Trophoblast cell (in vitro differentiated cells and primary cell): ENCODE measurements at regions not wholly inside any gene's neighbourhood (a gene's known extent, or its start where the extent isn't known, plus 50 kb on each side); places are given as distances from the start of the nearest gene placed in this dataset.
A peak's percentile ranks its signal among the peaks of the same experiment; 100 is the strongest.

ENCODE experiments used
- DNase-seq, 2 donors: peaks; one replicate each; pipeline ENCODE4 v3.0.0-alpha.2; 2016
- H2AFZ ChIP-seq: 2 replicates; pipeline ENCODE4 v1.6.1; 2013; ENCODE audit warnings: low read length, moderate library complexity, mild to moderate bottlenecking; ENCODE audit not compliant: insufficient read depth, poor library complexity
- H2AK5ac ChIP-seq: 2 replicates; pipeline ENCODE4 v1.6.1; 2013; ENCODE audit warnings: mild to moderate bottlenecking, low read length
- H2BK120ac ChIP-seq: 2 replicates; pipeline ENCODE4 v1.6.1; 2013; ENCODE audit warnings: low read length, mild to moderate bottlenecking, moderate library complexity; ENCODE audit not compliant: insufficient read depth, poor library complexity
- H2BK12ac ChIP-seq: 2 replicates; pipeline ENCODE4 v1.6.1; 2013; ENCODE audit warnings: mild to moderate bottlenecking, low read length, moderate library complexity
- H2BK5ac ChIP-seq: 2 replicates; pipeline ENCODE4 v1.6.1; 2013; ENCODE audit warnings: low read length, low read depth, moderate library complexity, mild to moderate bottlenecking; ENCODE audit not compliant: poor library complexity
- H3K14ac ChIP-seq: 2 replicates; pipeline ENCODE4 v1.6.1; 2013; ENCODE audit warnings: mild to moderate bottlenecking, low read length
- H3K18ac ChIP-seq: 2 replicates; pipeline ENCODE4 v1.6.1; 2013; ENCODE audit warnings: mild to moderate bottlenecking, low read length
- H3K23ac ChIP-seq: 2 replicates; pipeline ENCODE4 v1.6.1; 2013; ENCODE audit warnings: low read length
- H3K27ac ChIP-seq: 2 replicates; pipeline ENCODE4 v1.5.1; 2013; ENCODE audit warnings: low read depth, mild to moderate bottlenecking, inconsistent platforms, low read length, moderate library complexity
- H3K27me3 ChIP-seq: 2 replicates; pipeline ENCODE4 v1.6.1; 2013; ENCODE audit warnings: inconsistent platforms, mild to moderate bottlenecking, low read length, moderate library complexity; ENCODE audit not compliant: insufficient read depth
- H3K36me3 ChIP-seq, 2 experiments: 1 replicate in 1 of 2; 2 replicates in 1 of 2; pipeline ENCODE4 v1.6.1; 2013; ENCODE audit warnings: low read length in 2 of 2, mild to moderate bottlenecking in 2 of 2, moderate library complexity in 1 of 2; ENCODE audit not compliant: insufficient read depth in 2 of 2, control insufficient read depth in 1 of 2
- H3K4ac ChIP-seq: 2 replicates; pipeline ENCODE4 v1.6.1; 2013; ENCODE audit warnings: low read depth, mild to moderate bottlenecking, low read length, moderate library complexity
- H3K4me1 ChIP-seq, 2 experiments: 1 replicate in 1 of 2; 2 replicates in 1 of 2; pipeline ENCODE4 v1.6.1; 2013; ENCODE audit warnings: low read length in 2 of 2, mild to moderate bottlenecking in 2 of 2, moderate library complexity in 1 of 2; ENCODE audit not compliant: insufficient read depth in 2 of 2, control insufficient read depth in 1 of 2
- H3K4me2 ChIP-seq: 2 replicates; pipeline ENCODE4 v1.6.1; 2013; ENCODE audit warnings: inconsistent platforms, mild to moderate bottlenecking, low read length, moderate library complexity
- H3K4me3 ChIP-seq: 2 replicates; pipeline ENCODE4 v1.5.1; 2013; ENCODE audit warnings: mild to moderate bottlenecking, low read depth, low read length, inconsistent platforms
- H3K79me1 ChIP-seq: one replicate; pipeline ENCODE4 v1.6.1; 2013; ENCODE audit warnings: low read length
- H3K79me2 ChIP-seq: 2 replicates; pipeline ENCODE4 v1.6.1; 2013; ENCODE audit warnings: low read length, mild to moderate bottlenecking; ENCODE audit not compliant: control insufficient read depth, insufficient read depth, poor library complexity
- H3K9ac ChIP-seq: 2 replicates; pipeline ENCODE4 v1.6.1; 2013; ENCODE audit warnings: mild to moderate bottlenecking, low read length
- H3K9me3 ChIP-seq: 2 replicates; pipeline ENCODE4 v1.6.1; 2013; ENCODE audit warnings: low read depth, mild to moderate bottlenecking, control low read depth, inconsistent platforms, low read length; ENCODE audit not compliant: insufficient read depth
- H4K12ac ChIP-seq: 2 replicates; pipeline ENCODE4 v1.6.1; 2013; ENCODE audit warnings: low read depth, mild to moderate bottlenecking, low read length, moderate library complexity
- H4K8ac ChIP-seq: 2 replicates; pipeline ENCODE4 v1.6.1; 2013; ENCODE audit warnings: low read depth, mild to moderate bottlenecking, low read length, moderate library complexity
- H4K91ac ChIP-seq: one replicate; pipeline ENCODE4 v1.6.1; 2013; ENCODE audit warnings: low read depth, mild to moderate bottlenecking, low read length, moderate library complexity
- WGBS: extraction: QIAGEN DNeasy Blood & Tissue Kit; methylation state at CpG from one replicate; pipeline ENCODE4 v1.1.7; 2013; ENCODE audit warnings: missing lambda C conversion rate; ENCODE audit not compliant: insufficient read length, insufficient coverage; ENCODE audit errors: extremely low coverage; 5-methylcytosine and 5-hydroxymethylcytosine counted together

DNA sequence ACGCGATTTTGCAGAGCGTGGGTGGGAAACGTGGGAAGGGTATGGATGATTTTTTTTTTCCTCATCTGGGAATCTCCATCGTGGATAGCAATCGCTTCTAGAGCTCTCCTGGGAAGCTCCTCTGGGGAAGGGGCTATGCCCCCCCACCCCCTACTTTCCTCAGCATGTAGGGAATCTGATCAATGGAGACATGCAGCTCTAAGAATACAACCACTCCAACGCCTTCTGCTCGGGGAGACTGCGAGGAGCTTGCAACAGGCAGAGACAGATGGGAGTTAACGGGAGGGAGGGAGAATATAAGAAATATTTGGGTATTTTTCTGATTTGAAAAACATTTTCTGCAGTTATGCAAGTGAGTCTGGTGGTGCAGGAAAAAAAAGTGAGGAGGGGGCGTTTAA lies 104.6 kb upstream of the HSD17B12 start:
- Histone ChIP-seq H2BK120ac (no peak overlapping the region), H3K27me3 (peaks cover 73% of the 10 kb centered on the region), H3K4me1 (peaks cover 4 to 16% of the 10 kb centered on the region in 2 experiments), H2AK5ac (no peak overlapping the region), H3K9ac (no peak overlapping the region), H3K18ac (no peak overlapping the region), H3K4ac (no peak overlapping the region), H3K14ac (no peak overlapping the region), H3K79me1 (no peaks in the 10 kb centered on the region), H3K36me3 (no peaks in the 10 kb centered on the region), H2BK5ac (no peak overlapping the region), H4K91ac (no peak overlapping the region), H3K4me3 (no peak overlapping the region), H3K23ac (no peak overlapping the region), H4K8ac (no peak overlapping the region), H3K4me2 (peak overlapping the region; percentile 54), H3K9me3 (peaks cover 2% of the 10 kb centered on the region), H2AFZ (no peak overlapping the region), H3K79me2 (no peaks in the 10 kb centered on the region), H4K12ac (no peak overlapping the region), H3K27ac (no peak overlapping the region), H2BK12ac (no peak overlapping the region)
- WGBS = no CpG with 5 or more reads among the region's 11 CpGs
- no peak for DNase-seq

DNA sequence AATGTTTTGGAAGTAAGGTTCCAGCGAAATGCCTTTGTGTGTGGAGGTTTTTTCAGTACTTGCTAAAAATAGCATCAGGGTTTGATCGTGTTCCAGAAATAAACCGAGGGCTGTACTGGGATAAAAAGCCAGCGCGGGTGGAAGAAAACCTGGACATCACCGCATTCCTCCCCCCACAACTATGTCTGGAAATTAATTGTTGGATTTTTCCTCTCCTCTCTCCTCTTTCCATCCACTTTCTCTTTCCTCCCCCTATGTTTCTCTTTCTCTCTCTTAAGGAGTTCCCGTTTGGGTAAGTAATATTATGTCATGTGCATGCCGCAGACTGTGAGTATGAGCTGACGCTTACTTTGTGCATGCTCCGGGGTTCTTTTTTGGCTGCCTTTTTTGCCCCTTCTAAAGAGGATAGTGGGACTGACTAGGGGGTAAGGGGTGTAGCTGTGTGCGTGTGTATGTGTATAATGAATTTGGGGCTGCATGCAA lies 104.2 kb upstream of the HSD17B12 start:
- H3K79me2 ChIP-seq = no peaks in the 10 kb centered on the region
- H2BK12ac ChIP-seq = no peak overlapping the region
- no peak overlapping the region for H3K18ac ChIP-seq
- H2AK5ac ChIP-seq = no peak overlapping the region
- H3K23ac ChIP-seq = no peak overlapping the region
- H2BK120ac ChIP-seq = no peak overlapping the region
- no peaks in the 10 kb centered on the region for H3K79me1 ChIP-seq
- peaks cover 2% of the 10 kb centered on the region for H3K9me3 ChIP-seq
- H3K14ac ChIP-seq = no peak overlapping the region
- no peak overlapping the region for H3K4me2 ChIP-seq
- no peak for DNase-seq
- peaks cover 77% of the 10 kb centered on the region for H3K27me3 ChIP-seq
- no peak overlapping the region for H2BK5ac ChIP-seq
- H4K8ac ChIP-seq = no peak overlapping the region
- no peak overlapping the region for H3K4ac ChIP-seq
- WGBS = no CpG with 5 or more reads among the region's 11 CpGs
- no peaks in the 10 kb centered on the region for H3K36me3 ChIP-seq
- no peak overlapping the region for H3K27ac ChIP-seq
- no peak overlapping the region for H4K91ac ChIP-seq
- H2AFZ ChIP-seq = no peak overlapping the region
- no peak overlapping the region for H3K4me3 ChIP-seq
- no peak overlapping the region for H3K9ac ChIP-seq
- H3K4me1 ChIP-seq = peaks cover 8 to 20% of the 10 kb centered on the region in 2 experiments
- no peak overlapping the region for H4K12ac ChIP-seq

DNA sequence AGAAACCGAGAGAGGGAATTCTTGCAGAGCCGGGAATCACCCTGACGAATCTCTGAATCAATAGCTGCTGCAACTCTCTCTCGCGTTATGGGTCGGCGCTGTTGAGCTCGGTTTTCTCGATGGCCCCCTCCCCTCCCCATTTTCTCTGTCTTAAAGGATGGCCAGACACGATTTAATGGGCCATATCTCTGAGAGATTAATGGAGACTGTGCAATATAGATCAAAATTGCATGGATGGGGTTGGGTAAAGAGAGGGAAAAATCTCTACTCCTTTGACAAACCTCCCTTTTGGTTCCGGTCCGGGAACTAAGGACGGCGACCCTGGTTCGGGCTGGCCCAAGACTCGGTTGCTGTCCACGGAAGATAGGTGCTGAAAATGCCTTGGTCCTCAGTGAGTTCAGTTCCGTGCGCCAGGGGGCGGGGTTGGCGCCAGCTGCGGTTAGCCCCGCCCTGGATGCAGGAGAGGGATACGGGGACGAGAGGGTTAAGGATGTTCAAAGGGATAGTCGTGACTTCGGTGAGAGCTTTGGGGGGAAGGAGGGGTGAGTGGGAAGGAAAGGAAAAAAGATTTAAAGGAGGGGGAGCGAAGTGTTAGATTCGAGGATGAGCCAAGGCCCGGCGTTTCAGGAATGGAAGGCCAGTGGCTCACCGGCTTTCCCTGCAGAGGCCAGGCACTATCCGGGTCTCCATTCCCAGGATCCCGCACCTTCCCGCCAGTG lies 103.6 kb upstream of the HSD17B12 start:
- Histone ChIP-seq H2BK120ac (no peak overlapping the region), H2BK5ac (no peak overlapping the region), H3K27ac (no peak overlapping the region), H3K36me3 (no peaks in the 10 kb centered on the region), H3K4me3 (no peak overlapping the region), H3K79me2 (no peaks in the 10 kb centered on the region), H3K9ac (no peak overlapping the region), H3K27me3 (peaks cover 83% of the 10 kb centered on the region), H3K9me3 (peaks cover 2% of the 10 kb centered on the region), H2BK12ac (no peak overlapping the region), H2AFZ (no peak overlapping the region), H3K4me1 (peaks cover 10 to 22% of the 10 kb centered on the region in 2 experiments), H4K12ac (no peak overlapping the region), H3K23ac (no peak overlapping the region), H3K79me1 (no peaks in the 10 kb centered on the region), H2AK5ac (no peak overlapping the region), H3K4ac (no peak overlapping the region), H4K8ac (no peak overlapping the region), H3K18ac (no peak overlapping the region), H3K14ac (no peak overlapping the region), H4K91ac (no peak overlapping the region), H3K4me2 (no peak overlapping the region)
- DNase-seq = peak; percentile 12 to 63
- no CpG with 5 or more reads among the region's 35 CpGs for WGBS

DNA sequence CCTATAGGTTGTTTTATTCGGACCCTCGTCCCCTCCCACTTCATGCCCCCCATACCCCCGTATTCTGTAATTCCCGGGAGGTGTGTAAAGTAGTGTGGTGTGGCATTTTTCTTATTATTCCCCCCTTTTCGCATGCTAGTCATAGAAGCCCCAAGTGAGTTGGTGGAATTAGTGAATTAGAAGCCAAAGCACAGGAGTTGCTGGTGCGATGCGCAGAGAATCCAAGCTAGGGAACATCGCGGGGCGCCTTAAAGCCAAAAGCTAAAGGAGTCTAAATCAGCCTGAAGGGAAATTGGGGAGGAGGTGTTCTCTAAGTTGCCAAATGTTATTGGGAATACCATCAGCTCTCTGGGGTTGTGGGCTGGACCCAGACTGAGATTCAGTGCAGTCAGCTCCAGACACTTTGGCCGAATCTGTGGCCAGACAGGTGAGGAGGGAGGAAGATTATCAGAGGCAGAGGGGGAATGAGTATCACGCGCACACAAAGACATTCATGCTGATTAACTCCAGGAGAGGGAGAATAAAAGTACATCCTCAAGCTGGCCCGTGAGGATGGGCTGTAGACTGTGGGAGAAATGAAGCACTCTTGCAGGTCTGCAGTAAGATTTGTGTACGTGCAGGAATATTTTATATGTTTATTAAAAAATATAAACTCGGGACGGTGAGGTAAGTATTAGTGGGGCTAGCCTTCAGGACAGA lies 102.8 kb upstream of the HSD17B12 start:
- no peak overlapping the region for H4K12ac ChIP-seq
- no peak overlapping the region for H3K4me3 ChIP-seq
- no peak overlapping the region for H2BK5ac ChIP-seq
- no peak overlapping the region for H2AK5ac ChIP-seq
- no peak overlapping the region for H2AFZ ChIP-seq
- H3K36me3 ChIP-seq = no peaks in the 10 kb centered on the region
- H3K18ac ChIP-seq = no peak overlapping the region
- no CpG with 5 or more reads among the region's 17 CpGs for WGBS
- peaks cover 89% of the 10 kb centered on the region for H3K27me3 ChIP-seq
- H3K9me3 ChIP-seq = peaks cover 2% of the 10 kb centered on the region
- no peak for DNase-seq
- no peaks in the 10 kb centered on the region for H3K79me2 ChIP-seq
- no peak overlapping the region for H4K91ac ChIP-seq
- no peak overlapping the region for H3K4me2 ChIP-seq
- H3K79me1 ChIP-seq = no peaks in the 10 kb centered on the region
- H3K9ac ChIP-seq = no peak overlapping the region
- H2BK120ac ChIP-seq = no peak overlapping the region
- H3K14ac ChIP-seq = no peak overlapping the region
- peaks cover 10 to 22% of the 10 kb centered on the region in 2 experiments for H3K4me1 ChIP-seq
- no peak overlapping the region for H3K4ac ChIP-seq
- H3K23ac ChIP-seq = no peak overlapping the region
- no peak overlapping the region for H2BK12ac ChIP-seq
- no peak overlapping the region for H3K27ac ChIP-seq
- H4K8ac ChIP-seq = no peak overlapping the region
